Natural killer cell treated with Interleukin-12 subunit alpha and Interleukin-12 subunit beta and Interleukin-15 and Interleukin-18, amount 100 ng/mL, for 72 hours (primary cell): ENCODE measurements at regions not wholly inside any gene's neighbourhood (a gene's known extent, or its start where the extent isn't known, plus 50 kb on each side); places are given as distances from the start of the nearest gene placed in this dataset.
"Not testable (repeated sequence)": the region's sequence is repeated elsewhere in the genome, so short reads cannot be mapped to it uniquely, and the experiment has no call there.

Experiments used
- ATAC-seq, 2 donors: fragments of 150-1000 bp; cut with Tn5 transposase in 1 of 2; sonication (Bioruptor Pico), chemical (Tn5 transposase) in 1 of 2; 2 replicates each; pipeline ENCODE4 v1.10.0; 2021
- DNase-seq: peaks from one replicate; pipeline ENCODE4 v3.0.0; 2022; ENCODE audit warnings: low spot score
- H3K27ac Mint-ChIP-seq, 2 donors: 1 replicate in 1 of 2; 2 replicates in 1 of 2; pipeline ENCODE4 v1.8.0; 2022; ENCODE audit warnings: mixed read lengths in 2 of 2, mild to moderate bottlenecking in 1 of 2, moderate library complexity in 1 of 2
- H3K27me3 Mint-ChIP-seq, 2 donors: 1 replicate in 1 of 2; 2 replicates in 1 of 2; pipeline ENCODE4 v1.8.0; 2022; ENCODE audit warnings: mixed read lengths in 2 of 2
- H3K36me3 Mint-ChIP-seq: one replicate; pipeline ENCODE4 v1.8.0; 2022; ENCODE audit warnings: mixed read lengths
- H3K4me1 Mint-ChIP-seq, 2 donors: 1 replicate in 1 of 2; 2 replicates in 1 of 2; pipeline ENCODE4 v1.8.0; 2022; ENCODE audit warnings: low read depth in 2 of 2, mixed read lengths in 2 of 2, mild to moderate bottlenecking in 1 of 2
- H3K4me3 Mint-ChIP-seq: one replicate; pipeline ENCODE4 v1.8.0; 2022; ENCODE audit warnings: mixed read lengths
- H3K9me3 Mint-ChIP-seq: 2 replicates; pipeline ENCODE4 v1.8.0; 2022; ENCODE audit warnings: mixed read lengths

GRCh38 chr5:82656341-82656761 is 378.2 kb upstream of the RPS23 start:
- H3K27me3 Mint-ChIP-seq: no peaks in the 10 kb centered on the region
- peaks cover 5% of the 10 kb centered on the region for H3K36me3 Mint-ChIP-seq
- no peak overlapping the region for H3K4me3 Mint-ChIP-seq
- ATAC-seq (no peak), DNase-seq (no peak)
- H3K27ac Mint-ChIP-seq: no peak overlapping the region
- peaks cover 2% of the 10 kb centered on the region for H3K9me3 Mint-ChIP-seq
- H3K4me1 Mint-ChIP-seq: peaks cover 0 to 16% of the 10 kb centered on the region in 2 donors

- ATAC-seq: no peak
- Mint-ChIP-seq H3K9me3 (peaks cover 5% of the 10 kb centered on the region), H3K27ac (no peak overlapping the region), H3K4me1 (peaks cover 0 to 16% of the 10 kb centered on the region in 2 donors), H3K36me3 (peaks cover 5% of the 10 kb centered on the region), H3K27me3 (no peaks in the 10 kb centered on the region), H3K4me3 (no peak overlapping the region)
- DNase-seq: no peak
Measured at GRCh38 chr5:82655078-82655477, 376.9 kb upstream of the RPS23 start.

GRCh38 chr5:82649943-82650342 is 371.8 kb upstream of the RPS23 start:
- Mint-ChIP-seq H3K4me3 (no peak overlapping the region), H3K27ac (no peak overlapping the region), H3K9me3 (peaks cover 5% of the 10 kb centered on the region), H3K27me3 (no peaks in the 10 kb centered on the region), H3K36me3 (peaks cover 5% of the 10 kb centered on the region), H3K4me1 (peaks cover 0 to 16% of the 10 kb centered on the region in 2 donors)
- DNase-seq: no peak
- ATAC-seq: no peak

GRCh38 chr5:82644766-82645165 is 366.6 kb upstream of the RPS23 start:
- H3K36me3 Mint-ChIP-seq: no peaks in the 10 kb centered on the region
- no peak overlapping the region for H3K4me3 Mint-ChIP-seq
- DNase-seq: no peak
- H3K4me1 Mint-ChIP-seq: peaks cover 15 to 44% of the 10 kb centered on the region in 2 donors
- ATAC-seq: no peak
- H3K27me3 Mint-ChIP-seq: no peaks in the 10 kb centered on the region
- peak overlapping the region in 1 of 2 donors; percentile 78 for H3K27ac Mint-ChIP-seq
- no peaks in the 10 kb centered on the region for H3K9me3 Mint-ChIP-seq

- H3K9me3 Mint-ChIP-seq: no peaks in the 10 kb centered on the region
Measured at GRCh38 chr5:82644229-82644628, 366.1 kb upstream of the RPS23 start.

GRCh38 chr5:82642313-82642712 is 364.2 kb upstream of the RPS23 start:
- DNase-seq (no peak), ATAC-seq (no peak)
- Mint-ChIP-seq H3K27ac (peak overlapping the region; percentile 69 to 93), H3K4me3 (no peak overlapping the region), H3K9me3 (no peaks in the 10 kb centered on the region), H3K27me3 (no peaks in the 10 kb centered on the region), H3K4me1 (peaks cover 15 to 43% of the 10 kb centered on the region in 2 donors), H3K36me3 (no peaks in the 10 kb centered on the region)

More at GRCh38 chr5:82644229-82644628, 366.1 kb upstream of the RPS23 start:
- Mint-ChIP-seq H3K27ac (peak overlapping the region in 1 of 2 donors; percentile 78), H3K4me1 (peaks cover 15 to 46% of the 10 kb centered on the region in 2 donors), H3K36me3 (no peaks in the 10 kb centered on the region), H3K4me3 (no peak overlapping the region), H3K27me3 (no peaks in the 10 kb centered on the region)
- ATAC-seq: no peak
- DNase-seq: no peak

- peaks cover 15 to 43% of the 10 kb centered on the region in 2 donors for H3K4me1 Mint-ChIP-seq
- H3K27me3 Mint-ChIP-seq: no peaks in the 10 kb centered on the region
- no peaks in the 10 kb centered on the region for H3K9me3 Mint-ChIP-seq
- no peak overlapping the region for H3K4me3 Mint-ChIP-seq
- peak; percentile 69 for DNase-seq
- ATAC-seq: peak; percentile 75 to 90
- peak overlapping the region; percentile 69 to 93 for H3K27ac Mint-ChIP-seq
- no peaks in the 10 kb centered on the region for H3K36me3 Mint-ChIP-seq
Measured at GRCh38 chr5:82641331-82642003, 363.3 kb upstream of the RPS23 start.

GRCh38 chr5:82640916-82641315 is 362.8 kb upstream of the RPS23 start:
- no peaks in the 10 kb centered on the region for H3K36me3 Mint-ChIP-seq
- no peak for ATAC-seq
- H3K27me3 Mint-ChIP-seq: no peaks in the 10 kb centered on the region
- no peak overlapping the region for H3K4me3 Mint-ChIP-seq
- H3K27ac Mint-ChIP-seq: peak overlapping the region; percentile 69 to 93
- H3K9me3 Mint-ChIP-seq: no peaks in the 10 kb centered on the region
- DNase-seq: no peak
- H3K4me1 Mint-ChIP-seq: peaks cover 15 to 43% of the 10 kb centered on the region in 2 donors

GRCh38 chr5:82639393-82640144 is 361.4 kb upstream of the RPS23 start:
- no peak overlapping the region for H3K4me3 Mint-ChIP-seq
- peak overlapping the region in 1 of 2 donors; percentile 3 for H3K27ac Mint-ChIP-seq
- H3K36me3 Mint-ChIP-seq: no peaks in the 10 kb centered on the region
- H3K27me3 Mint-ChIP-seq: no peaks in the 10 kb centered on the region
- H3K9me3 Mint-ChIP-seq: peaks cover 4% of the 10 kb centered on the region
- ATAC-seq: no peak
- DNase-seq: no peak
- H3K4me1 Mint-ChIP-seq: peaks cover 15 to 39% of the 10 kb centered on the region in 2 donors

GRCh38 chr5:82636591-82636990 is 358.4 kb upstream of the RPS23 start:
- Mint-ChIP-seq H3K9me3 (peaks cover 6% of the 10 kb centered on the region), H3K4me1 (peaks cover 10 to 29% of the 10 kb centered on the region in 2 donors), H3K36me3 (no peaks in the 10 kb centered on the region), H3K27me3 (no peaks in the 10 kb centered on the region), H3K27ac (no peak overlapping the region), H3K4me3 (no peak overlapping the region)
- ATAC-seq (no peak), DNase-seq (no peak)

- Mint-ChIP-seq H3K4me3 (no peak overlapping the region), H3K36me3 (no peaks in the 10 kb centered on the region), H3K4me1 (peaks cover 1 to 21% of the 10 kb centered on the region in 2 donors), H3K27me3 (no peaks in the 10 kb centered on the region), H3K27ac (no peak overlapping the region), H3K9me3 (peaks cover 6% of the 10 kb centered on the region)
- ATAC-seq: peak; percentile 52 to 79
- no peak for DNase-seq
Measured at GRCh38 chr5:82635561-82636288, 357.6 kb upstream of the RPS23 start.

- ATAC-seq (no peak), DNase-seq (no peak)
- H3K27me3 Mint-ChIP-seq: no peaks in the 10 kb centered on the region
- peak overlapping the region in 1 of 2 donors; percentile 42 for H3K27ac Mint-ChIP-seq
- no peaks in the 10 kb centered on the region for H3K36me3 Mint-ChIP-seq
- no peaks in the 10 kb centered on the region for H3K9me3 Mint-ChIP-seq
- no peak overlapping the region for H3K4me3 Mint-ChIP-seq
- peaks cover 0 to 6% of the 10 kb centered on the region in 2 donors for H3K4me1 Mint-ChIP-seq
Measured at GRCh38 chr5:82628364-82628910, 350.3 kb upstream of the RPS23 start.

- H3K4me3 Mint-ChIP-seq, ATAC-seq, H3K4me1 Mint-ChIP-seq, H3K9me3 Mint-ChIP-seq, DNase-seq, H3K27ac Mint-ChIP-seq, H3K36me3 Mint-ChIP-seq, H3K27me3 Mint-ChIP-seq: not testable (repeated sequence)
Measured at GRCh38 chr5:82626905-82627591, 348.9 kb upstream of the RPS23 start.
